22Rv1 (cell line): ENCODE measurements at regions not wholly inside any gene's neighbourhood (a gene's known extent, or its start where the extent isn't known, plus 50 kb on each side); places are given as distances from the start of the nearest gene placed in this dataset.

Source experiments
- CTCF ChIP-seq: fragments of 450-650 bp; IDR thresholded peaks from 2 replicates; pipeline ENCODE4 v1.5.1; 2017; ENCODE audit warnings: mild to moderate bottlenecking
- ZFX ChIP-seq: fragments of 450-650 bp; IDR thresholded peaks from 2 replicates; pipeline ENCODE4 v1.6.1; 2017; ENCODE audit warnings: antibody characterized with exemption, borderline replicate concordance

GRCh38 chr5:105263515-105263914, 1700.9 kb upstream of the NUDT12 start:
- TF ChIP-seq CTCF (no peak), ZFX (no peak)
